ACHN (cell line): ENCODE measurements at regions not wholly inside any gene's neighbourhood (a gene's known extent, or its start where the extent isn't known, plus 50 kb on each side); places are given as distances from the start of the nearest gene placed in this dataset.

Experiments used
- DNase-seq: peaks from one replicate; pipeline ENCODE4 v3.0.0-alpha.2; 2015
- in situ Hi-C: cut with HindIII; loops from 2 replicates; pipeline ENCODE4 v1.10.0; 2017; ENCODE audit warnings: low sequenced_read_pairs, low pct_ligation_motif_present, low pct_unique_long_range_greater_than_20kb

DNA sequence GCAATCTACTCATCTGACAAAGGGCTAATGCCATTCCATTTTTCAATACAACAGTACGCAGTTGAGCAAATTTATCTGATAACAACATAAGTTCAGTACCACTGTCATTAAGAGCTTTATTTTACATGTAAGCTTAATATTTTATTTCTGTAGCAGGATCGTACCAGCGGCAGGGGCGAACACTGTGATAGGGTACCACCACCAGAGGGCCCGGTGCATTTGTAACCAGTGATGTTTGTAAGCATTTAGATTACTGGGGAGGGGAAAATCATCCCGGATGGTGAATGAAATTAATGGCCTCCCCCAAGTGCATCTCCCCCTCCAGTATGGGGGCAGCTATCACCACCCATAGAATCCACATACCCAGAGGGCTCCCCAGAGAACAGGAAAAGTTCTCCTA is 179.0 kb downstream of the ADGRA3 start:
- no peak for DNase-seq
- in situ Hi-C loops = no loop called here

DNA sequence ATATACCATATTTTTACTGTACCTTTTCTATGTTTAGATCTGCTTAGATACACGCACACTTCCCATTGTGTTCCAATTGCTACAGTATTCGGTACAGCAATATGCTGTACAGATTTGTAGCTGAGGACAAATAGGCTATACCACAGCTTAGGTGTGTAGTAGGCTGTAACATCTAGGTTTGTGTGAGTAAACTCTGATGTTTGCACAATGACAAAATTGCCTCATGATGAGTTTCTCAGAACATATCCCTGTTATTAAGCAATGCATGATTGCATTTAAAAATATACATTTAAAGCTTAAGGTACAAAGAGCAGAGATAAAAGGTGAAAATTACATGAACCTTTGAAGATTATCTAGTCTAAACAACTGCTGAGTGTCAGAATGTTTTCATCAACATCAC is 181.7 kb downstream of the ADGRA3 start:
- DNase-seq = no peak
- in situ Hi-C loops = no loop called here

DNA sequence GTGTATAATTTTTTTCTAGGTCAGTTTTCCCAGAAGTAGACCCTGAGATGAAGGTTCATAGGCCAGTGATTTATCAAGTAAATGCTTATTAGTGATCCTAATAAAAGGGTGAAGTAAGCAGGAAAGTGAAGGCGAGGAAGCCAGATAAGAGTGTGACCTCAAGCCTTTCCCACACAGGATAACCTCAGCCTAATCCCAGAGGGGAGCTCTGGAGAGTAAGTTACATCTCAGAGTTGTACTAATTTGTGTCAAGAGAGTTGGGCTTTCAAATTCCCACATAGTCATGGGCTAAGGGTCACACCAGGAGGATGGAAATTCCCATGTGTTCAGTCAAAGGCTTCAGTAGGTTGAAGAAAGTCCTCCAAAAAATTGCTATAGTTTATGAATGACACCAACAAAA is 191.4 kb downstream of the ADGRA3 start:
- in situ Hi-C loops = no loop called here
- DNase-seq = no peak

DNA sequence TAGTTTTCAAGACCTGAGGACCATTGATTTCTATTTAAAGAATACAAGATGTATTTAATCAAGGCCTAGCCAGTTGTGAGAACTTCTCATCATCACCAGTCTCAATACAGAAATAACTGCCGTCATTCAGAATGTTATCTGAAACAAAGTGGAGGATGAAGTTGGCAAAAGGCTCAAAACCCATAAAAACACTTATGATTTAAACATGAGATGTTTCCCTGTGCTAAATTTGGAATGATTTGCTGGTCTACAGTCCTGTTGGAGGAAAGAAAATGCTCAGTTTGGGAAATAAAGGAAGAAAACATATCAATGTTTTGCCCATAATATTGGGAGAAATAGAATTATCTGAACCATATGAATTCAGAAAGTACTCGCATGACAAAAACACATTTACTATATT is 192.2 kb downstream of the ADGRA3 start:
- in situ Hi-C loops = no loop called here
- DNase-seq = no peak

DNA sequence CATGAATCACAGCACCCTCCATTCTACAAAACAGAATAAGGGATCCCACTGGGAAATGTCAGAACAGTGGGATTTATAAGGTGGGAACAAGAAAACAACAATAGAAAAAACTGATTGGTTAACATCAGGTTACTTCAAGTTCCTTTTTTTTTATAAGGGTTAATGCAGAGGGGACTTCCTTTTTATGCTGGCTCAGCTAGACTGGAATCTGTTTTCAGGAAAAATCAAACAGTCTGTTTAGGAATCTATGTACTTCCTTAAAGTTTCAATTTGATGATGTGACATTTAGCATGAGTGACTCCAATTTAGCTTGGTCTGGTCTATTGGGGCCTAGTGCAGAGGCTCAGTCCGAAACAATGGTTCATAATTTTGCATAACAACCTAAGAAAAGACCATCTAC is 192.9 kb downstream of the ADGRA3 start:
- in situ Hi-C loops = no loop called here
- DNase-seq = no peak

DNA sequence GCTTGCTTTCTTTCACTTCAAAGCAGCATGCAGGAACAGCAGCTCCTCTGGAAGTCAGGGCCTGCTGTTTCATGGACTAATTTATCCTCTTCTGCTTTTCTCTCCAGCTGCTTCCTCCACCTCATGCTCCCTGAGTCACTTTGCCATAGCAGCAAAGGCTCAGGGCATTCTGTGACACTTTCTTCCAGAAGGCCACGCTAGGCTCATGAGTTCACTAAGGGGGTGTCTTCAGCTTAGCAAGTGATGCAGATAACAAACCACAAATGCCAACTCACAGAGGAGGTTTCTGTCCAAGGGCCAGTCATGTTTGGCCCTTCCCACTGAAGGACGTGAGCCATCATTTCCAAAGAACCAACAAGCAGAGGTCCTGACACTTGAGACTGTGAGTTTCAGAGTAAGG is 200.2 kb downstream of the ADGRA3 start:
- no peak for DNase-seq
- in situ Hi-C loops = no loop called here

DNA sequence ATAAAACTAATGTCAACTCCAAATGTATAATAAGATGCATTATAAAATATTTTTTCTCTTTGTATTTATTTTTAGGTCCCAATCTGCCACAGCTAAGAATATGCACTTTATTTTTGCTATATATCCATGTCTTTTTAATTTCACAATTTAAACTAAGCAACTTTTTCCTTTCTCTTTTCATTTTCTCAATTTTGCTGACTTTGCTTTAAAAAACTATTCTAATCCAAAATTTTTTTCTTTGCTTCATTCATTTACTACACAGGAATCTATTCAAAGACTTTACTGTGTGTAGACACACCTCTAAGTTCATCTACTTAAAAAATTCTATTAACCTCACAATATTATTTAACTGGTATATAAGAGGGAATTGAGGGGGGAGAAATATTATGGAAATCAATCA is 201.9 kb downstream of the ADGRA3 start:
- in situ Hi-C loops = no loop called here

DNA sequence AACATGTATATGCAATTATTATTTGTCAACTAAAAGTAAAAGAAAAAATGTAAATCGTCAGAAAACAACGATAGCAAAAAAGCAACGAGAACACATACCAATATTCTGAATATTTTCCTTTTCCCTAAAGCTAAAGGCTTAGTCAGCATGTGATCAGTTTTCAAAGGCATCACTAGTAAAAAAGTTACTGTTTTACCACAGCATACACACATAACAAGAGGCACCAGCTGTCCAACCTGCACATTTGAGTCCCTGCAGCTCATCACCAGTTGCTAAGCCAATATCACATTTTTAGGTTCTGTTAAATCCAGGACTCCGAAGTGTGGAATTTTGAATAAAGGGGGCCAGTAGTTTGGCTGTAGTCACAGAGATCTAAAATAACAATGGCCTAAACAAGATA is 203.8 kb downstream of the ADGRA3 start:
- in situ Hi-C loops = no loop called here
- DNase-seq = no peak

More for the DNA sequence above, 201.9 kb downstream of the ADGRA3 start:
- no peak for DNase-seq

DNA sequence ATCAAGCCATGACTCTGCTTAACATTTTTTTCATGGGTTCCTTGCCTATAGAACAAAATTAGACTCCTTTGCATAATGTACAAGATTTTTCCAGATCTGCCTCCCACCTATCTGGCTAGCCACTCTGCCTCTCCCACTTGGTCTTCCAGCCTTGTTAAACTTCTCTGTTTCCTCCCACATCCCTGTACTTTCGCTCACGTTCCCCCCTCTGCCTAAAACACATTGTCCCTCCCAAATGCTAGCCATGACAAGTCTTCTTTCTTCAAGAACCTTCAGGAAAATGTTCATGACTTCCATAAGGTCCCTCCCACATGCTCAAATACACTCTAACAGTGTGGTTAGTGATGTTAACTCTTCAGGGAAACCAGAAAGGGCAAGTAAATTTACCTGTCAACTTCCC is 214.6 kb downstream of the ADGRA3 start:
- in situ Hi-C loops = no loop called here
- no peak for DNase-seq

DNA sequence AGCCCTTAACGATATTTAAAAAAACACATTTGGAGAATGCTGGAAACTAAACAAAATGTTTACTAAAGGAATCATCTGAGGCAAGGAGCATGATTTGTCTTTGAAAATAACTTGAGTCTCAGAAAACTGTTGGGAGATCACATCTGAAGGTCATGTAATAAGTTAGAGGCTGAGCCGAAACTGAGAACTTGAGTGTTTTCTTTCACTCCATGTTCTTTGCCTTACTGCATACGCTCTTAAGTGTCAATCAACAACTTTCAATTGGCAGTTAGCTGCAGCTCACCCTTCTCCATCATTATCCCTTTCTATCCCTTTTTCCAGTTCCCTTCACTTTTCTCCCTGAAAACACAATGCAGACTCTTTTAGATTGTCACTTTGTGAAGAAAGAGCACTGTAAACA is 216.2 kb downstream of the ADGRA3 start:
- no peak for DNase-seq

DNA sequence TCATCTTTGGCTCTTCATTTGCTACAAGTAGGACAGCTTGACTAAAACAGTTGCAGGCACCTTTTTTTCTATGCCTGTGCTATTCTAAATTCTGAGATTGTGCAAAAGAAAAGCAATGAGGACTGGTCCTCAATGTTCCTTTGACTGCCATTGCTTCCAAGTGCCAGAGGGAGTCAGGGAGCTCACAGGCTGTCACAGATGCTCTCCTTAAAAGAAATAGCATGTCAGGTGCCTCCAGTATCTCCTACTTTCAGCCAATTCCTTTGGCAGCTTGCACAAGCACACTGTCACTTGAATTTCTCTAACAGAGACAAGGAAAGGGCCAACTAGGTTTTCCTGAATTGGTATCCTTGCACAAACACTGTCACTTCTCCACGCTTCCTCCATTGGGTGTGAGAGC is 228.2 kb downstream of the ADGRA3 start:
- in situ Hi-C loops = no loop called here
- no peak for DNase-seq

More for the DNA sequence above, 216.2 kb downstream of the ADGRA3 start:
- in situ Hi-C loops = no loop called here

DNA sequence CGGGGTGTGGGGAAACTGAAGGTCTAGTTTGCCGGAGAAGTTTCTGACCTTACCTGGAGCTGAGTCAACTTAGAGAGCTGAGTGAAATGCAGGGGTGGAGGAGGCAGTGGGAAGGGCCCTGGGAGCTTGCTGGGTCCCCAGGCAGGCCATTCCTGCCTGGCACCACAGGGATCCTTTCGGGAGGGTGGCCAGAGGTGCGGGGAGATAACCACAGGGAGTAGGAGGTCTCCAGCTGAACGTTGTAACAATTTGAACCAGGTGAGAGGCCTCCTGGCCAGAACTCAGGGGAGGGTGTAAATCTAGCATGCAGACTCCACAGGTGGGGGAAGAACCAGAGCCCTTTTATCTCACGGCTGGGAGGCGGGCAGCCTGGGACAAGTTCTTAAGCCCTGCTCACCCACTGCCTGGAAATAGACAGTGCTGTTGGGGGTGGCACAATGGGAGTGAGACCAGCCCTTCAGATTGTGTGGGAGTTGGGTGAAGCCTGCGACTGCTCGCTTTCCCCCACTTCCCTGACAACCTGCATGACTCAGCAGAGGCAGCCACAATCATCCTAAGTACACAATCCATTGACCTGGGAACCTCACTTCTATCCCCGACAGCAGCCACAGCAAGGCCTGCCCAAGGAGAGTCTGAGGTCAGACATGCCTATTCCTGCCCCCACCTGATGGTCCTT is 247.4 kb downstream of the ADGRA3 start:
- in situ Hi-C loops = no loop called here
- DNase-seq = no peak

DNA sequence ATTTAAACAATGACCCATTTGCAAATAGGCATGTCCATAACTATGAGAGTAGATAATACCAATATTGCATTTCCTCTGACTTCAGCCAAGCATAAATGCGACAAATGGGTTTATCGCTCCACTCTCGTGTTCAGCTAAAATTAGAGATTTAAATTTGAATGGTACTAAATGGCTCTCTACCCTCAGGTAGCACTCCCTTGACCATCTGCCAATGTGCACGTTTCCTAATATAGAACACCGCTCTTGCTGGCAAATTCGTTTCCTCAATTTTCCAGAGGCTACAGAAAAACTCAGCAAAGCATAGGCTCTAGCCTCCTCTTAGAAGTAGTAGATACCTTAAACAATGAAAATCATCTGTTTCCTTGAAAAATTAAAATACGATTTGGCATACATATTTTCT is 251.6 kb downstream of the ADGRA3 start:
- in situ Hi-C loops = no loop called here
- DNase-seq = no peak

DNA sequence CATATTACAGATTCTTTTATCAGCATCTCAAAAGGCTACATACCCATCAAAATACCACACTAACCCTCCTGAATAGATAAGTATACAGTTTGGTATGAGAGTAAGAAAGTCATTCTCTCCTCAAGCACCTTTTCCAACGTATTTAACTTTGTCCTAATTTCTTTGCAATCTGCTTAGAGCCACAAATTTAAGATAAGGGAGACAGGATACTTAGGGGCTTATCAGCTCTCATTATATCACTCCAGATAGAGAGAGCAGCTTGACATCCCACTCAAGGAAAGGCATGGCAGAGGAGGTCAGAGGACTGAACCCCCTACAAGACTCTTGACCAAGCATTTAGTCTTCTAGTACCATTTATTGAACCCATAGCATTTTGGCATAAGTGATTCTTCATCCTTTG is 262.4 kb downstream of the ADGRA3 start:
- DNase-seq = no peak
- in situ Hi-C loops = no loop called here

DNA sequence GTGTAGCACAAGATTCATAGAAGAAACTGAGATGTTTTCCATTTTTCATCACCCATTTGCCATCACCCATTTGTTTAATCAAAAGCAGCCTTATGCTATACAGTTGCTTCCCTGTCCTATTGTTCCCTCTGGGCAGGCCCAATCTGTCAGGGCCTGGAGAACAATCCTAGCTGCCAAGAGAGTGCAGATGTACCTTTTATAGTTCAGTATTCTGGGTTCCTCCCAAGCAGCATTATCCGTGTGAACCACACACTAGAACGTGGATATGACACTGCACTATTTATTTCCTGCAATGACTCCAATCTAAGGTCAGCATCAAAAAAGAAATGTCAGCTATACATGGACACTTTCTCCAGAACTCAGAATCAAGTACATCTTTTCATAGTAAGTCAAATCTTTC is 269.0 kb downstream of the ADGRA3 start:
- in situ Hi-C loops = no loop called here

DNA sequence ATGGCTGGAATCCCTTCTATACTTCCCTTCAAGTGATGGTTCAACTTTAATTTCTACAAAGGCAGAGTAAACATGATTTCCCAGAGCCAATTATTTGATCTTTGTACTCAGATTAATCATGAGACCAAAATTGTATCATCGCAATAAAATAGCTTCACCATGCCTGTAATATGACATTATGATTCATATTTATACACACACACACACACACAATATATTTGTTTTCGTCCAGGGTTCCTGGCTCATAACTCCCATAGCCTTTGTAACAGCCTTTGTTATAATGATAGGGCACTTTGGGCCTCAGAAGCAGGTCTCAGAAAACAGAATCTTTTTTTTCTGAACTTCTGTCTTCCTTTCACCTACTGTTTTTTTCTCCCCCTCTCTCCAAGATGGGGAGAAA is 270.6 kb downstream of the ADGRA3 start:
- no peak for DNase-seq
- in situ Hi-C loops = no loop called here

More for the DNA sequence above, 269.0 kb downstream of the ADGRA3 start:
- DNase-seq = no peak

DNA sequence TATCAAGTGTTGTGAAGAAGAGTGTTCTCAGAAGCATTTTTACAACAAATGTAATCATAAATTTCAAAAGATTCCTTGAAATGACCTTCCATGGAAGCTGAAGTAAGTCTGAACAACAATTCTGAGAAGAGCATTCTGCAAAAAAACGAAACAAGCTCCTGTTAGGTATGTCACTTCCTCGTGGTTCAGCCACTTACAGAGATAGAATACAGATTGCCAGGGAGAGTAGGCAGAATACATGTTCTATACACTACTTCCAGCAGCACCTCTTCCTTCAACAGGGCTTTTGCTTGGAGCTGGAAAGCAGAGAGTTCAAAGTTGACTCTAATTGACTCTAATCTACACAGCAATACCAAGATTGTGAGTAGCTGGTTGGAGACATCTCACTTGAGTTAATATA is 274.5 kb downstream of the ADGRA3 start:
- in situ Hi-C loops = no loop called here
- DNase-seq = no peak

DNA sequence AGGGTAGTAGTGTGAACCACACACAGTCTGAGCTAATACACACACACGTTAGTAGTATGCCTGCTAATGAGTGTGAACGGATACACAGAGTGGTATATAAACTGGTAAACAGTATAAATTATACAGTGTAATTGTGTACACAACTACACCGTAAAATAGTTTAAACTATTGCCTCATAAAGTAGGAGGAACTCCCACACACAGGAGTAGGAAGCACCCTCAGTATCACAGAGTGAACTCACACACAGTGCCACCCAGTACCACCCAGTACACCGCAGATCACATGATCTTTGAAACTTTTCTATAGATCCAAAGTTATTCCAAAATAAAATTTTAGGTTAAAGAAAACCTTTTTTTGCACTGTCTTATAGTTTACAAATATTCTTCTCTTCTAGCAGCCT is 275.1 kb downstream of the ADGRA3 start:
- no peak for DNase-seq
- in situ Hi-C loops = no loop called here

DNA sequence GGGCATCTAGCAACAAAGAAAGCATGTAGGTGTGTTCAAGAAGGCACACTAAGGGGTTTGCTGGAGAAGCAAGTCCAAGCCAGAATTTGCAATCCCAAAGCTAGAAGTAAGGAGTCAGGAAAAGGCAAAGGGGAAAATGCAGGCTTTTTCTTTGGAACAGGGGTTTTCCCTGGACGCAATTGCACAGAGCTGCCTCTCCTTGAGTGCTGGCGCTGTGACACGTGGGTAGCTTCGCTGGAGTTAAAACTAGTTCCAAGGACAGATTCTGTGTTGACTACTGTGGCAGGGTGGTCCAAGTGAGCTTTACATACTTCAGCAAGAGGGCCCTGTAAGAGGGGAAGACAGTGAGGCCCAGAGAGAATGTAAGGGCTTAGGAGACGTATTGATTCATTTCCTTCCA is 277.1 kb downstream of the ADGRA3 start:
- in situ Hi-C loops = no loop called here
- peak; percentile 14 for DNase-seq

DNA sequence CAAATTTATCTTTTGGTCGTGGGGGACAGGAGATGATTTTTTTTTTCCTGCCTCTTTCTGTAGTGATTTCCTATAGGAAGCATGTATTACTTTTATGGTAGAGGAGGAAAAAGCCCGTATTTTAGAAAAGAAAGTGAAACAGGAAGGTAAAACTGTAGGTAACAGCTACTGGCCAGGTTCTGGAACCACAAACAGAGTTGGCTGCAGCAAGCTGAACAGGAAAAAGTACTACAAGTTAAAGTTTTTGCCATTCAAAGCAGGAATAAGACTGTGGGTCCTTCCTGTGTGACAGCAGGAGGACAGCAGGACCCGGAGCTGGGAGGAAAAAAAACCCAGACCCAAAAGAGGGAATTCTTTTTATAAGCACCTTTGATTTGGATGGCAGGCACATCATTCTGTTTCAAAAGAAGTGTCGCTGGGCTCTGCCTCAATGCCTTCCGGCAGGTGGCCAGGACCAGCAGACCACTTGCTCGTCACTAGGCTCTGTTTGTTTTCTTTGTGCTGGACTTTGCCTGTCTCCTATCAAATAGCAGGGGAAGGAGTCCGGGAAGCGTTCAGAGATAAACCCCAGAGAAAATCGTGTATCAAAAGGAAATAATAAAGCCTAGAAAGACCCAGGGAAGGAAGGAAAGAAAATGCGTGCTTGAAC is 277.9 kb downstream of the ADGRA3 start:
- peak; percentile 23 for DNase-seq
- in situ Hi-C loops = no loop called here
